H1 (cell line): ENCODE measurements at regions not wholly inside any gene's neighbourhood (a gene's known extent, or its start where the extent isn't known, plus 50 kb on each side); places are given as distances from the start of the nearest gene placed in this dataset.

Experiments used
- CTCF ChIA-PET: fragments of 300-600 bp; sonication (Branson Sonifier 250); formaldehyde crosslinking; loops from one replicate; lab custom pipeline; 2021; ENCODE audit not compliant: partially characterized antibody; lab: Charles Lee
- POLR2A ChIA-PET: fragments of 300-600 bp; sonication (Branson Sonifier 250); formaldehyde crosslinking; loops from one replicate; lab custom pipeline; 2021; ENCODE audit warnings: inconsistent platforms; ENCODE audit not compliant: partially characterized antibody; lab: Charles Lee
- DNase-seq, 2 experiments: peaks; one replicate each; pipeline versions ENCODE4 v3.0.0 to v3.0.0-alpha.2; 2010 to 2022; ENCODE audit warnings: low spot score in 2 of 2, low read depth in 1 of 2, mixed read lengths in 1 of 2
- FAIRE-seq: peaks from 2 replicates; lab custom pipeline; 2011; peaks lifted over from hg19 to GRCh38; lab: Jason Lieb, UNC
- H2AFZ ChIP-seq: 2 replicates; pipeline ENCODE4 v1.8.1; 2012; ENCODE audit warnings: low read length, inconsistent platforms
- H2AK5ac ChIP-seq: 2 replicates; pipeline ENCODE4 v1.6.1; 2013; ENCODE audit warnings: low read depth, low read length
- H2BK120ac ChIP-seq: replicated peaks from 2 replicates; pipeline ENCODE3; 2013; ENCODE audit warnings: low read depth, low read length, inconsistent platforms
- H2BK12ac ChIP-seq: 2 replicates; pipeline ENCODE4 v1.6.1; 2013; ENCODE audit warnings: low read depth, low read length
- H2BK15ac ChIP-seq: 2 replicates; pipeline ENCODE4 v1.6.1; 2013; ENCODE audit warnings: low read length
- H2BK20ac ChIP-seq: 2 replicates; pipeline ENCODE4 v1.6.1; 2013; ENCODE audit warnings: low read length
- H2BK5ac ChIP-seq: 2 replicates; pipeline ENCODE4 v1.6.1; 2013; ENCODE audit warnings: low read depth, low read length
- H3K14ac ChIP-seq: 2 replicates; pipeline ENCODE4 v1.6.1; 2013; ENCODE audit warnings: inconsistent platforms; ENCODE audit not compliant: insufficient read length
- H3K18ac ChIP-seq: 2 replicates; pipeline ENCODE4 v1.6.1; 2013; ENCODE audit warnings: low read length; ENCODE audit errors: extremely low read depth
- H3K23ac ChIP-seq: 2 replicates; pipeline ENCODE4 v1.6.1; 2013; ENCODE audit warnings: inconsistent platforms; ENCODE audit not compliant: insufficient read length
- H3K23me2 ChIP-seq: 2 replicates; pipeline ENCODE4 v1.6.1; 2013; ENCODE audit warnings: low read depth, low read length
- H3K27ac ChIP-seq: 2 replicates; pipeline ENCODE4 v1.6.1; 2011; ENCODE audit warnings: low read depth, low read length, inconsistent platforms
- H3K27me3 ChIP-seq, 4 experiments: replicated peaks in 1 of 4; 1 replicate in 1 of 4; 2 replicates in 3 of 4; pipeline versions ENCODE4 v1.6.1 to v1.8.1; 2011 to 2013; ENCODE audit warnings: low read length in 3 of 4, mild to moderate bottlenecking in 3 of 4, inconsistent platforms in 2 of 4, mixed read lengths in 2 of 4, moderate library complexity in 1 of 4; ENCODE audit not compliant: control insufficient read depth in 3 of 4, insufficient read depth in 3 of 4; ENCODE audit errors: extremely low read depth in 1 of 4
- H3K36me3 ChIP-seq, 4 experiments: 2 replicates each; pipeline versions ENCODE4 v1.6.1 to v1.8.1; 2011 to 2013; ENCODE audit warnings: mild to moderate bottlenecking in 4 of 4, low read length in 3 of 4, moderate library complexity in 2 of 4, control low read depth in 1 of 4, inconsistent platforms in 1 of 4; ENCODE audit not compliant: insufficient read depth in 4 of 4, control insufficient read depth in 2 of 4
- H3K4ac ChIP-seq: replicated peaks from 2 replicates; pipeline ENCODE3; 2013; ENCODE audit warnings: low read length, low read depth, mixed read lengths, inconsistent platforms; ENCODE audit not compliant: insufficient read length
- H3K4me1 ChIP-seq, 4 experiments: replicated peaks in 1 of 4; 1 replicate in 1 of 4; 2 replicates in 3 of 4; pipeline versions ENCODE4 v1.6.1 to v1.8.1; 2011 to 2013; ENCODE audit warnings: low read length in 3 of 4, inconsistent platforms in 2 of 4, mixed read lengths in 1 of 4; ENCODE audit not compliant: insufficient read depth in 4 of 4, control insufficient read depth in 3 of 4
- H3K4me2 ChIP-seq, 2 experiments: 2 replicates each; pipeline versions ENCODE4 v1.6.1 to v1.8.1; 2011 to 2013; ENCODE audit warnings: low read depth in 2 of 2, low read length in 2 of 2, control low read depth in 1 of 2, inconsistent platforms in 1 of 2, mild to moderate bottlenecking in 1 of 2; ENCODE audit not compliant: insufficient read depth in 1 of 2
- H3K4me3 ChIP-seq, 4 experiments: fragments of 200-600, 300-600 bp in 1 of 4; sonication (generic), shearing (Covaris generic), sonication (Bioruptor Twin) in 1 of 4; 2 replicates each; pipeline versions ENCODE4 v1.5.1 to v1.8.1; 2011 to 2016; ENCODE audit warnings: low read length in 4 of 4, low read depth in 3 of 4, control low read depth in 2 of 4, inconsistent platforms in 2 of 4, mild to moderate bottlenecking in 2 of 4, mixed read lengths in 1 of 4, moderate library complexity in 1 of 4; ENCODE audit not compliant: insufficient read depth in 2 of 4; ENCODE audit errors: extremely low read depth in 1 of 4
- H3K56ac ChIP-seq: replicated peaks from 2 replicates; pipeline ENCODE3; 2013; ENCODE audit warnings: low read depth, mild to moderate bottlenecking, mixed read lengths, low read length, inconsistent platforms; ENCODE audit not compliant: insufficient read length
- H3K79me1 ChIP-seq: 2 replicates; pipeline ENCODE4 v1.6.1; 2013; ENCODE audit warnings: low read depth, low read length, control low read depth
- H3K79me2 ChIP-seq, 2 experiments: 2 replicates each; pipeline versions ENCODE4 v1.6.1 to v1.8.1; 2012 to 2013; ENCODE audit warnings: low read length in 2 of 2, mild to moderate bottlenecking in 2 of 2, inconsistent platforms in 1 of 2; ENCODE audit not compliant: insufficient read depth in 2 of 2, control insufficient read depth in 1 of 2
- H3K9ac ChIP-seq, 4 experiments: replicated peaks in 1 of 4; 1 replicate in 1 of 4; 2 replicates in 3 of 4; pipeline versions ENCODE4 v1.6.1 to v1.8.1; 2011 to 2013; ENCODE audit warnings: low read depth in 3 of 4, low read length in 3 of 4, control low read depth in 2 of 4, mild to moderate bottlenecking in 2 of 4, moderate library complexity in 2 of 4, inconsistent platforms in 1 of 4; ENCODE audit errors: extremely low read depth in 1 of 4
- H3K9me3 ChIP-seq, 2 experiments: 2 replicates each; pipeline versions ENCODE4 v1.6.1 to v1.8.1; 2012 to 2013; ENCODE audit warnings: mild to moderate bottlenecking in 2 of 2, moderate library complexity in 2 of 2, control low read depth in 1 of 2, inconsistent platforms in 1 of 2, low read depth in 1 of 2, low read length in 1 of 2, mixed read lengths in 1 of 2; ENCODE audit not compliant: insufficient read depth in 2 of 2
- H4K20me1 ChIP-seq, 2 experiments: replicated peaks in 1 of 2; 2 replicates each; pipeline versions ENCODE3 to v1.8.1; 2011 to 2013; ENCODE audit warnings: inconsistent platforms in 2 of 2, low read length in 2 of 2, mild to moderate bottlenecking in 1 of 2; ENCODE audit not compliant: insufficient read depth in 2 of 2, control insufficient read depth in 1 of 2
- H4K5ac ChIP-seq: 2 replicates; pipeline ENCODE4 v1.6.1; 2013; ENCODE audit warnings: low read length, low read depth, mixed read lengths, inconsistent platforms; ENCODE audit not compliant: insufficient read length
- H4K8ac ChIP-seq: 2 replicates; pipeline ENCODE4 v1.8.0; 2013; ENCODE audit warnings: mild to moderate bottlenecking, moderate library complexity, low read length, inconsistent platforms; ENCODE audit not compliant: insufficient read depth; ENCODE audit errors: extremely low read depth
- H4K91ac ChIP-seq: replicated peaks from 2 replicates; pipeline ENCODE3; 2013; ENCODE audit warnings: low read length, mixed read lengths, inconsistent platforms; ENCODE audit not compliant: insufficient read length
- BCL11A ChIP-seq, 2 experiments: IDR thresholded peaks; one replicate each; pipeline ENCODE4 v1.6.1; 2011; ENCODE audit warnings: low read depth in 2 of 2, low read length in 2 of 2, mild to moderate bottlenecking in 2 of 2
- CEBPB ChIP-seq: IDR thresholded peaks from 2 replicates; pipeline ENCODE4 v1.6.1; 2012; ENCODE audit warnings: low read depth, low read length
- CREB1 ChIP-seq: IDR thresholded peaks from 2 replicates; pipeline ENCODE4 v1.6.1; 2012; ENCODE audit warnings: inconsistent platforms
- CTBP2 ChIP-seq: IDR thresholded peaks from 2 replicates; pipeline ENCODE4 v1.7.0; 2011; ENCODE audit warnings: borderline replicate concordance, mild to moderate bottlenecking, moderate library complexity, mixed read lengths, low read length; ENCODE audit not compliant: insufficient read depth, insufficient read length
- KDM4A ChIP-seq: IDR thresholded peaks from one replicate; pipeline ENCODE4 v1.7.1; 2012; ENCODE audit warnings: low read depth, mild to moderate bottlenecking, moderate library complexity, low read length, inconsistent platforms; ENCODE audit not compliant: severe bottlenecking
- NANOG ChIP-seq: IDR thresholded peaks from 2 replicates; pipeline ENCODE4 v1.6.1; 2011; ENCODE audit warnings: low read length, low read depth, mild to moderate bottlenecking, inconsistent platforms; ENCODE audit not compliant: insufficient read depth, poor library complexity, severe bottlenecking
- RXRA ChIP-seq: IDR thresholded peaks from 2 replicates; pipeline ENCODE4 v1.6.1; 2011; ENCODE audit warnings: low read depth, mild to moderate bottlenecking, low read length, moderate library complexity; ENCODE audit not compliant: insufficient read depth
- SAP30 ChIP-seq: fragments of 300-600 bp; sonication (generic); IDR thresholded peaks from 2 replicates; pipeline ENCODE4 v1.7.1; 2012; ENCODE audit warnings: low read length, moderate library complexity, mild to moderate bottlenecking, inconsistent platforms; ENCODE audit not compliant: insufficient read depth, insufficient replicate concordance
- SIN3A ChIP-seq, 2 experiments: IDR thresholded peaks in 1 of 2; conservative IDR thresholded peaks in 1 of 2; 2 replicates each; pipeline ENCODE4 v1.6.1; 2011 to 2012; ENCODE audit warnings: low read length in 2 of 2, improper control_type of control experiment in 1 of 2, low read depth in 1 of 2, mild to moderate bottlenecking in 1 of 2
- SRF ChIP-seq: IDR thresholded peaks from 2 replicates; pipeline ENCODE4 v1.6.1; 2011; ENCODE audit warnings: mild to moderate bottlenecking, low read depth, low read length, moderate library complexity
- WGBS, 2 experiments: shearing (Covaris generic) in 1 of 2; methylation state at CpG; one replicate each; pipeline versions ENCODE4 v1.1.6 to v1.1.7; 2013 to 2015; ENCODE audit warnings: low lambda C conversion rate in 2 of 2, mixed read lengths in 2 of 2, inconsistent platforms in 1 of 2, low coverage in 1 of 2, missing lambda C conversion rate in 1 of 2; ENCODE audit not compliant: insufficient replicate concordance in 2 of 2, insufficient coverage in 1 of 2, insufficient read length in 1 of 2; ENCODE audit errors: extremely low coverage in 1 of 2, missing lambda C conversion rate in 1 of 2; 5-methylcytosine and 5-hydroxymethylcytosine counted together
- TF ChIP-seq, protein P1 (sequence below), 3 experiments: IDR thresholded peaks; 1 replicate in 2 of 3; 2 replicates in 1 of 3; pipeline versions ENCODE4 v1.5.1 to v1.6.1; 2011; ENCODE audit warnings: low read length in 3 of 3, mild to moderate bottlenecking in 3 of 3, inconsistent platforms in 2 of 3, low read depth in 1 of 3, moderate library complexity in 1 of 3; ENCODE audit not compliant: insufficient read depth in 1 of 3; ENCODE audit errors: control extremely low read depth in 1 of 3

DNA sequence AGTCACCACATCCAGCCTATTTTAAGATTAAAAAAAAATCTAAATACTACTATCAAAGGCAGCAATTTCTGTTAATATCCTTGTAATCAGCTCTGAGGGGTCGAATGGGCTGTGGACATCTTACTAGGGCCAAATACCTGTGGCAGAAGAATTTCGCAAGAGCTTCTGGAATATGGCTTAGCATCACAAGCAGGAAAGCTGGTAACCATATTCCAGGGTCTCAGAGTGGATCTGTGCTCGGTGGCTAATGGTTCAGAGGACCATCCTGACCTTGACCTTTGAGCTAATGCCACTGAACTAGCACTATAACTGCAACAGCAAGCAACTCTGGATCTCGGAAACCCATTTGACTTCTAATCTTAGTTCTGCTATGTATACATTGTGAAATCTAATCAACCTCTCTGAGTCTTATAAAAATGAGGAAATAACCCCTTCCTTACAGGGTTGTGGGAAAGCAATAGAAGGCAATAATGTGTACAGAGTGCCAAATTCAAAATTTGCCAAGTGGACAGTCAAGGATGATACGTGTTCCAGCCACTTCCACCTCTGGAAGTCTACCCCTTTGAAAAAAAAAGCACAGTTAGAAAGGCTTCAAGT, 65.5 kb downstream of the CYP26A1 start:
- 88% methylated on average over 5 of the region's 5 CpGs; no CpG with 5 or more reads in 1 of the 2 experiments for WGBS, 2 experiments
- H2BK5ac ChIP-seq: no peak overlapping the region
- H3K9ac ChIP-seq: no peak overlapping the region
- H3K18ac ChIP-seq: no peak overlapping the region
- H2BK15ac ChIP-seq: no peak overlapping the region
- no peak overlapping the region for H3K27ac ChIP-seq
- H4K5ac ChIP-seq: no peak overlapping the region
- no peak overlapping the region for H3K4me3 ChIP-seq
- H2BK12ac ChIP-seq: no peak overlapping the region
- H3K56ac ChIP-seq: no peak overlapping the region
- FAIRE-seq (no peak), DNase-seq (no peak)
- no peak overlapping the region for H2BK20ac ChIP-seq
- POLR2A ChIA-PET: no interaction called here
- no peaks in the 10 kb centered on the region for H3K36me3 ChIP-seq
- no peaks in the 10 kb centered on the region for H3K9me3 ChIP-seq
- no peak overlapping the region for H2AK5ac ChIP-seq
- H3K23ac ChIP-seq: no peak overlapping the region
- no peaks in the 10 kb centered on the region for H3K23me2 ChIP-seq
- H3K4ac ChIP-seq: no peak overlapping the region
- CTCF ChIA-PET: interaction anchor here (3.5 kb wide), 1 partner anchor 12 kb away, joined by 22 read pairs; no protein-coding TSS in a partner anchor
- no peaks in the 10 kb centered on the region for H3K79me1 ChIP-seq
- no peak overlapping the region for H4K8ac ChIP-seq
- H3K79me2 ChIP-seq: no peaks in the 10 kb centered on the region
- H3K4me1 ChIP-seq: no peaks in the 10 kb centered on the region
- H2AFZ ChIP-seq: no peak overlapping the region
- no peak overlapping the region for H3K14ac ChIP-seq
- no peak overlapping the region for H2BK120ac ChIP-seq
- no peak overlapping the region for H4K91ac ChIP-seq
- H3K4me2 ChIP-seq: no peak overlapping the region
- no peaks in the 10 kb centered on the region for H4K20me1 ChIP-seq
- no peaks in the 10 kb centered on the region for H3K27me3 ChIP-seq
- no peak for TF ChIP-seq CEBPB
- TF ChIP-seq SIN3A (conservative IDR thresholded peaks at IDR 0.05 in 1 of 2, IDR thresholded peaks at IDR 0.05 in 1 of 2; ENCODE audit: low read depth in 1 of 2, low read length in 2 of 2): no peak
- no peak for TF ChIP-seq CTBP2
- TF ChIP-seq SAP30: no peak
- no peak for TF ChIP-seq SRF
- TF ChIP-seq, protein P1, sequence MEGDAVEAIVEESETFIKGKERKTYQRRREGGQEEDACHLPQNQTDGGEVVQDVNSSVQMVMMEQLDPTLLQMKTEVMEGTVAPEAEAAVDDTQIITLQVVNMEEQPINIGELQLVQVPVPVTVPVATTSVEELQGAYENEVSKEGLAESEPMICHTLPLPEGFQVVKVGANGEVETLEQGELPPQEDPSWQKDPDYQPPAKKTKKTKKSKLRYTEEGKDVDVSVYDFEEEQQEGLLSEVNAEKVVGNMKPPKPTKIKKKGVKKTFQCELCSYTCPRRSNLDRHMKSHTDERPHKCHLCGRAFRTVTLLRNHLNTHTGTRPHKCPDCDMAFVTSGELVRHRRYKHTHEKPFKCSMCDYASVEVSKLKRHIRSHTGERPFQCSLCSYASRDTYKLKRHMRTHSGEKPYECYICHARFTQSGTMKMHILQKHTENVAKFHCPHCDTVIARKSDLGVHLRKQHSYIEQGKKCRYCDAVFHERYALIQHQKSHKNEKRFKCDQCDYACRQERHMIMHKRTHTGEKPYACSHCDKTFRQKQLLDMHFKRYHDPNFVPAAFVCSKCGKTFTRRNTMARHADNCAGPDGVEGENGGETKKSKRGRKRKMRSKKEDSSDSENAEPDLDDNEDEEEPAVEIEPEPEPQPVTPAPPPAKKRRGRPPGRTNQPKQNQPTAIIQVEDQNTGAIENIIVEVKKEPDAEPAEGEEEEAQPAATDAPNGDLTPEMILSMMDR (IDR thresholded peaks at IDR 0.05; ENCODE audit: control extremely low read depth in 1 of 3, insufficient read depth in 1 of 3, low read depth in 1 of 3, low read length in 3 of 3): no peak
- no peak for TF ChIP-seq BCL11A (IDR thresholded peaks at IDR 0.05; ENCODE audit: low read depth in 2 of 2, low read length in 2 of 2)
- TF ChIP-seq CREB1: no peak
- no peak for TF ChIP-seq KDM4A
- no peak for TF ChIP-seq RXRA
- TF ChIP-seq NANOG: no peak
